ENCODE measurements at regions not wholly inside any gene's neighbourhood (a gene's known extent, or its start where the extent isn't known, plus 50 kb on each side); places are given as distances from the start of the nearest gene placed in this dataset.

DNA sequence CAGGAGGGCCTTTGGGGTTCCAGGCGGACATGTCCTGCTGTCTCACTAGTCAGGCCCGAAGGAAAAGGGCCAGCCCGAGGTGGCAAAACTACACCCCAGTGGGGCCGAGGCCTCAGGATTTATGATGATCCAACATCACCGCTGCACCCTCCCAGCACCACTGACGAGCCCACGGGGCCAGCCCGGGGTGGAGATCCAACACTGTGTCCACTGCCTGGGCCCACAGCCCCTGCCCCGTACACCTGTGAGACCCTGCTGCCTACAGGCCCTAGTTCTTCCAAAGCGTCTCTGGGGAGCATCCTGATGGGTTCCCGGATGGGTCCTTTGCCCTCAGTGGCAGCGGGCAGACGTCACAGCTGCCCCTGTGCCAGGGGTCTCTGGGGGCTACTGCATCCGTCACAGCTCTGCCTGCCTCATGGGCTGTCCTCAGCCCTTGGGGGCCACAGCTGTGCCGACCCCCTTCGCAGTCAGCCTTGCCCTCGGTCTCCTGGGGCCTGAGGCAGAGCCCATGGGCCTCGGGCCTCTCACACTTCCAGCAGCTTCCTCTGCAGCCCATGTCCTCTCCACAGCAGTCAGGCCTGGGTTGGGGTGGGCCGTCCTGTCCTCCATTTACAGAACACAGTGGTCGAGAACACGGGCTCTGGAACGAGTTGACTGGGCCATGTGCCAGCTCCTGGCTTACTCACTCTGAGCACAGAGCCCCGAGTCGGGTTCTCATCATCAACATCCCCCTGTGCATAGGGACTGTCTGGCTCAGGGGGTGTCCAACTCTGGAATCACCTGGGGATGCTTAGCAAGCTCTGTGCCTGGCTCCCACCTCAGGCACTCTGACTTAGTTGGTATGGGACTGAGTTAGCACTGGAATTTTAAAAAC, 64.9 kb downstream of the FOXL3 start:
- no peak for TF ChIP-seq EZH2 (IDR thresholded peaks at IDR 0.05; ENCODE audit: borderline replicate concordance, low read depth, low read length, severe bottlenecking)
- TF ChIP-seq, protein P1, sequence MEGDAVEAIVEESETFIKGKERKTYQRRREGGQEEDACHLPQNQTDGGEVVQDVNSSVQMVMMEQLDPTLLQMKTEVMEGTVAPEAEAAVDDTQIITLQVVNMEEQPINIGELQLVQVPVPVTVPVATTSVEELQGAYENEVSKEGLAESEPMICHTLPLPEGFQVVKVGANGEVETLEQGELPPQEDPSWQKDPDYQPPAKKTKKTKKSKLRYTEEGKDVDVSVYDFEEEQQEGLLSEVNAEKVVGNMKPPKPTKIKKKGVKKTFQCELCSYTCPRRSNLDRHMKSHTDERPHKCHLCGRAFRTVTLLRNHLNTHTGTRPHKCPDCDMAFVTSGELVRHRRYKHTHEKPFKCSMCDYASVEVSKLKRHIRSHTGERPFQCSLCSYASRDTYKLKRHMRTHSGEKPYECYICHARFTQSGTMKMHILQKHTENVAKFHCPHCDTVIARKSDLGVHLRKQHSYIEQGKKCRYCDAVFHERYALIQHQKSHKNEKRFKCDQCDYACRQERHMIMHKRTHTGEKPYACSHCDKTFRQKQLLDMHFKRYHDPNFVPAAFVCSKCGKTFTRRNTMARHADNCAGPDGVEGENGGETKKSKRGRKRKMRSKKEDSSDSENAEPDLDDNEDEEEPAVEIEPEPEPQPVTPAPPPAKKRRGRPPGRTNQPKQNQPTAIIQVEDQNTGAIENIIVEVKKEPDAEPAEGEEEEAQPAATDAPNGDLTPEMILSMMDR (IDR thresholded peaks at IDR 0.05; ENCODE audit: borderline replicate concordance, extremely low read depth, low read length, poor library complexity, severe bottlenecking) = no peak
